DOHH2 (cell line): ENCODE measurements at regions not wholly inside any gene's neighbourhood (a gene's known extent, or its start where the extent isn't known, plus 50 kb on each side); places are given as distances from the start of the nearest gene placed in this dataset.

Experiments used
- H3F3A ChIP-seq: fragments of 200-600 bp; sonication (generic), shearing (Covaris generic); 2 replicates; pipeline ENCODE4 v1.6.0; 2016; ENCODE audit warnings: antibody characterized with exemption, mild to moderate bottlenecking; ENCODE audit not compliant: control insufficient read depth, insufficient read depth
- H3K27ac ChIP-seq: fragments of 200-600 bp; sonication (generic); 2 replicates; pipeline ENCODE4 v1.5.1; 2014; ENCODE audit warnings: low read depth, mild to moderate bottlenecking, low read length, moderate library complexity
- H3K27me3 ChIP-seq: fragments of 200-600 bp; sonication (generic); 2 replicates; pipeline ENCODE4 v1.6.1; 2014; ENCODE audit warnings: mild to moderate bottlenecking, low read length, mixed read lengths; ENCODE audit not compliant: control insufficient read depth
- H3K36me3 ChIP-seq: fragments of 200-600 bp; sonication (generic); 2 replicates; pipeline ENCODE4 v1.6.1; 2014; ENCODE audit warnings: mild to moderate bottlenecking, low read length, moderate library complexity, mixed read lengths; ENCODE audit not compliant: control insufficient read depth
- H3K4me1 ChIP-seq: fragments of 200-600 bp; sonication (generic); 2 replicates; pipeline ENCODE4 v1.6.1; 2014; ENCODE audit warnings: mild to moderate bottlenecking, low read length, mixed read lengths; ENCODE audit not compliant: control insufficient read depth
- H3K4me2 ChIP-seq: fragments of 200-600 bp; sonication (generic); 2 replicates; pipeline ENCODE4 v1.6.0; 2014; ENCODE audit warnings: mild to moderate bottlenecking, low read length, moderate library complexity
- H3K4me3 ChIP-seq: fragments of 200-600 bp; sonication (generic); 2 replicates; pipeline ENCODE4 v1.5.1; 2014; ENCODE audit warnings: mild to moderate bottlenecking, low read length, mixed read lengths
- H3K79me2 ChIP-seq: fragments of 200-600 bp; sonication (generic); 2 replicates; pipeline ENCODE4 v1.6.1; 2014; ENCODE audit warnings: mild to moderate bottlenecking, low read length, mixed read lengths; ENCODE audit not compliant: control insufficient read depth
- H3K9me2 ChIP-seq: fragments of 200-600 bp; sonication (generic); replicated peaks from 2 replicates; pipeline ENCODE4 v1.6.1; 2014; ENCODE audit warnings: mild to moderate bottlenecking, low read length, mixed read lengths; ENCODE audit not compliant: control insufficient read depth
- H3K9me3 ChIP-seq: fragments of 200-600 bp; sonication (generic); 2 replicates; pipeline ENCODE4 v1.6.1; 2014; ENCODE audit warnings: antibody characterized with exemption, low read length, mixed read lengths; ENCODE audit not compliant: control insufficient read depth, insufficient read depth
- H4K20me1 ChIP-seq: fragments of 200-600 bp; sonication (generic); 2 replicates; pipeline ENCODE4 v1.6.0; 2014; ENCODE audit warnings: low read depth, mild to moderate bottlenecking, antibody characterized with exemption, low read length, moderate library complexity; ENCODE audit not compliant: control insufficient read depth, insufficient read depth
- CTCF ChIP-seq: fragments of 200-600 bp; sonication (generic); IDR thresholded peaks from one replicate; pipeline ENCODE4 v1.5.1; 2014; ENCODE audit warnings: antibody characterized with exemption, mild to moderate bottlenecking, low read depth, low read length; ENCODE audit not compliant: poor library complexity, severe bottlenecking
- EZH2phosphoT487 ChIP-seq: fragments of 200-600 bp; sonication (generic); IDR thresholded peaks from 2 replicates; pipeline ENCODE4 v1.6.1; 2017; ENCODE audit warnings: borderline replicate concordance, mild to moderate bottlenecking, antibody characterized with exemption, low read length, moderate library complexity, mixed read lengths

GRCh38 chr12:126582231-126582630 is 1517.0 kb downstream of the AACS start:
- H3F3A ChIP-seq, result no peaks in the 10 kb centered on the region
- TF ChIP-seq EZH2phosphoT487 (no peak), CTCF (no peak)
- 0 out of 2 replicates have a peak, but pooled peaks cover 2% of the 10 kb centered on the region for H3K9me3 ChIP-seq
- no peaks in the 10 kb centered on the region for H3K4me1 ChIP-seq
- H3K27ac ChIP-seq, result no peak overlapping the region
- no peaks in the 10 kb centered on the region for H3K27me3 ChIP-seq
- no peak overlapping the region for H3K4me2 ChIP-seq
- no peak overlapping the region for H3K4me3 ChIP-seq
- no peaks in the 10 kb centered on the region for H4K20me1 ChIP-seq
- no peaks in the 10 kb centered on the region for H3K36me3 ChIP-seq
- H3K79me2 ChIP-seq, result no peaks in the 10 kb centered on the region
- H3K9me2 ChIP-seq, result no peaks in the 10 kb centered on the region

GRCh38 chr12:126588586-126589249 is 1523.5 kb downstream of the AACS start:
- Histone ChIP-seq H3K36me3 (no peaks in the 10 kb centered on the region), H3K27me3 (no peaks in the 10 kb centered on the region), H3K4me2 (no peak overlapping the region), H3K9me2 (no peaks in the 10 kb centered on the region), H3K27ac (no peak overlapping the region), H3K4me1 (no peaks in the 10 kb centered on the region), H3F3A (no peaks in the 10 kb centered on the region), H3K9me3 (0 out of 2 replicates have a peak, but pooled peaks cover 2% of the 10 kb centered on the region), H4K20me1 (no peaks in the 10 kb centered on the region), H3K4me3 (no peak overlapping the region), H3K79me2 (no peaks in the 10 kb centered on the region)
- TF ChIP-seq CTCF (no peak), EZH2phosphoT487 (no peak)

GRCh38 chr12:126591533-126591932 is 1526.3 kb downstream of the AACS start:
- no peak for TF ChIP-seq EZH2phosphoT487
- no peak for TF ChIP-seq CTCF

More at GRCh38 chr12:126591533-126591932, 1526.3 kb downstream of the AACS start:
- no peak overlapping the region for H3K27ac ChIP-seq
- no peaks in the 10 kb centered on the region for H3F3A ChIP-seq
- no peak overlapping the region for H3K4me2 ChIP-seq
- H4K20me1 ChIP-seq, result no peaks in the 10 kb centered on the region
- no peaks in the 10 kb centered on the region for H3K27me3 ChIP-seq
- H3K36me3 ChIP-seq, result no peaks in the 10 kb centered on the region
- H3K4me3 ChIP-seq, result no peak overlapping the region
- no peaks in the 10 kb centered on the region for H3K79me2 ChIP-seq
- no peaks in the 10 kb centered on the region for H3K9me2 ChIP-seq
- no peaks in the 10 kb centered on the region for H3K4me1 ChIP-seq
- no peaks in the 10 kb centered on the region for H3K9me3 ChIP-seq
